K562 (cell line): ENCODE measurements at regions not wholly inside any gene's neighbourhood (a gene's known extent, or its start where the extent isn't known, plus 50 kb on each side); places are given as distances from the start of the nearest gene placed in this dataset.

Experiments used
- CHD7 ChIP-seq: fragments of 200-600 bp; sonication (generic); IDR thresholded peaks from one replicate; pipeline ENCODE4 v1.6.1; 2012; ENCODE audit warnings: mild to moderate bottlenecking, low read depth, low read length, inconsistent platforms
- SMC3 ChIP-seq: conservative IDR thresholded peaks from 2 replicates; pipeline ENCODE4 v1.6.1; 2011; ENCODE audit warnings: low read depth, low read length, improper control_type of control experiment; ENCODE audit not compliant: insufficient read depth
- ZEB2 ChIP-seq: fragments of 450-650 bp; IDR thresholded peaks from 2 replicates; pipeline ENCODE4 v1.6.1; 2016
- ZNF143 ChIP-seq: sonication (generic); formaldehyde crosslinking; IDR thresholded peaks from 2 replicates; pipeline ENCODE4 v1.9.0; 2022; ENCODE audit warnings: mild to moderate bottlenecking, missing genetic modification reagents
- ZNF274 ChIP-seq: IDR thresholded peaks from 2 replicates; pipeline ENCODE4 v1.6.1; 2011; ENCODE audit warnings: low read depth, mild to moderate bottlenecking, low read length, moderate library complexity, borderline replicate concordance
- TF ChIP-seq, protein P1 (sequence below), 3 experiments: IDR thresholded peaks in 2 of 3; conservative IDR thresholded peaks in 1 of 3; 2 replicates each; pipeline ENCODE4 v1.5.1; 2011 to 2012; ENCODE audit warnings: low read length in 3 of 3, mild to moderate bottlenecking in 3 of 3, control low read depth in 2 of 3, improper control_type of control experiment in 1 of 3, inconsistent platforms in 1 of 3, low read depth in 1 of 3, mixed read lengths in 1 of 3, moderate library complexity in 1 of 3; ENCODE audit not compliant: insufficient read depth in 2 of 3

GRCh38 chr1:5053744-5054143 is 399.3 kb downstream of the AJAP1 start:
- TF ChIP-seq ZNF143 (CRISPR knock-in tag) (no peak), CHD7 (no peak), ZEB2 (no peak), SMC3 (no peak), ZNF274 (no peak)
- TF ChIP-seq, protein P1, sequence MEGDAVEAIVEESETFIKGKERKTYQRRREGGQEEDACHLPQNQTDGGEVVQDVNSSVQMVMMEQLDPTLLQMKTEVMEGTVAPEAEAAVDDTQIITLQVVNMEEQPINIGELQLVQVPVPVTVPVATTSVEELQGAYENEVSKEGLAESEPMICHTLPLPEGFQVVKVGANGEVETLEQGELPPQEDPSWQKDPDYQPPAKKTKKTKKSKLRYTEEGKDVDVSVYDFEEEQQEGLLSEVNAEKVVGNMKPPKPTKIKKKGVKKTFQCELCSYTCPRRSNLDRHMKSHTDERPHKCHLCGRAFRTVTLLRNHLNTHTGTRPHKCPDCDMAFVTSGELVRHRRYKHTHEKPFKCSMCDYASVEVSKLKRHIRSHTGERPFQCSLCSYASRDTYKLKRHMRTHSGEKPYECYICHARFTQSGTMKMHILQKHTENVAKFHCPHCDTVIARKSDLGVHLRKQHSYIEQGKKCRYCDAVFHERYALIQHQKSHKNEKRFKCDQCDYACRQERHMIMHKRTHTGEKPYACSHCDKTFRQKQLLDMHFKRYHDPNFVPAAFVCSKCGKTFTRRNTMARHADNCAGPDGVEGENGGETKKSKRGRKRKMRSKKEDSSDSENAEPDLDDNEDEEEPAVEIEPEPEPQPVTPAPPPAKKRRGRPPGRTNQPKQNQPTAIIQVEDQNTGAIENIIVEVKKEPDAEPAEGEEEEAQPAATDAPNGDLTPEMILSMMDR (IDR thresholded peaks at IDR 0.05 in 2 of 3, conservative IDR thresholded peaks at IDR 0.05 in 1 of 3; ENCODE audit: insufficient read depth in 2 of 3, low read depth in 1 of 3, low read length in 3 of 3), result no peak
